T-helper 1 cell (primary cell): ENCODE measurements at regions not wholly inside any gene's neighbourhood (a gene's known extent, or its start where the extent isn't known, plus 50 kb on each side); places are given as distances from the start of the nearest gene placed in this dataset.
A peak's percentile ranks its signal among the peaks of the same experiment; 100 is the strongest.
"Not testable (repeated sequence)": the region's sequence is repeated elsewhere in the genome, so short reads cannot be mapped to it uniquely, and the experiment has no call there.

ENCODE experiments used
- DNase-seq, 5 donors: peaks; one replicate each; pipeline ENCODE4 v3.0.0-alpha.2; 2012 to 2020

DNA sequence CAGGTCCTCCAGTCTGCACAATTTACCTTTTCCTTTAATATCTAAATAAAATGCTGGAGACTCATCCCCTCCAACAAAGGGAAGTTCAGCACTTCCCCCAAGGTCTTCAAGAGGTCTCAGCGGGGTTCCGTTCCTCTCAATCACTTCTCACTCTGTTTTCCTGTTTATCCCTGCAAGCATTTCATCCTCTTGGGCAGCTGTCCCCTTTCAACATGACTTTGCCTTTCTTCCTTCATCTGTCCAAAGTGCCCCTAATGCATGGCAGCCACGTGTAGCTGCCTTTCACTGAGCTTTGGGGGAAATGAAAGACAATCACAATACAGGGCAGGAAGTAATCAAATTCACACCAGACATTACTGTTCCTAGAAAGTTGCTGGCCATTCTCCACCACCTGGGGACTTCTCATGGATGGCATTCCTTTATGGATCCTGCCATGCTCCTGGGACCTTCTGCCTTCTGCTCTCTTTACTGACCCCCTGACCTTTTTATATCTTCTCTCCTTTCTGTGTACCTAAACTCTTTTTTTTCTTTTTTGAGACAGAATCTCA, 79.7 kb upstream of the USP9X start:
- DNase-seq, result no peak

DNA sequence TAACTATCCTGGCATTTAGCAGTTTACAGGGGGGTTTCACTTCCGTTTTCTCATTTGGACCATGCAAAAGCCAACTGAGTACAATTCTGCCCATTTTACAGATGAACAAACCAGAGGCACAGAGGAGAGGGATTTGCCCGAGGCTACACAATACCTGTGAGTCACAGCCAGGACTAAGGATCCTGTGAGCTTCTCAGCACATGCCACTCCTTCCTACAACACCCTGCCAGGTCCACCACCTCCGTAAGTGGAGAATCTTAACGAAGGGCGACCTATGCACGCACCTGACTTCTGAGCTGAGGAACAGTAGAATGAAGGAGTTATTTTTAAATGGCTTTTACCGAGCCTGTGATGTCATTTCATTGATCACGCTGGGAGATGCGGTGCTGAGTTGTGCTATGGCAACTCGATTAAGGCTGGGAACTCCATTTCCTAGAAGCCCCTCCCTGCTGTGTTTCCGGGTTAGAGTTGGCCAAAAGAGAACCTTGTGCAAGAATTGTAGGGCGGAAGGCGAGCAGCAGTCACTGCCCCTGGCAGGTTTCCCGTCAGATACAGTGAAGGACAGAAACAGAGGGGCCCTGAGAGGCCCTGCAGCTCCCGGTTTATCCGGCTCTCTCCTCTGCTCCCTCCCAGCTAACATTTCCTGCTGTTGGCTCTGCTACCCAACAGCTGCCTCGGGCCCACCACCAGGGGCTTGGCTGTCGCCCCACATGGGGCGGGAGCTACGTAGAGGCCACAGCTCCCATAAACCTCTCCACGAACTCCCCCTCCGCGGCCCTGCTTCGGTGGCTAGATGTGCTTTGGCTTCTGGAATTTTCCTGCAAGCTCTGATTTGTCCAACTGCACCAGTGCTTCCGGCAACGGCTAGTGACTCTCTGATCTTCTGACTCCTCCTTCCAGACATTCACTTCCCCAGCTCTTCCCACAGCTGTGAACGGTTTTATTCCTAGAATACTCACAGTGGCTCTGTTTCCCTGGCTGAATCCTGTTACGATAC, 75.1 kb upstream of the USP9X start:
- peak in 4 of 5 donors; percentile 13 to 85 (median 20) for DNase-seq

DNA sequence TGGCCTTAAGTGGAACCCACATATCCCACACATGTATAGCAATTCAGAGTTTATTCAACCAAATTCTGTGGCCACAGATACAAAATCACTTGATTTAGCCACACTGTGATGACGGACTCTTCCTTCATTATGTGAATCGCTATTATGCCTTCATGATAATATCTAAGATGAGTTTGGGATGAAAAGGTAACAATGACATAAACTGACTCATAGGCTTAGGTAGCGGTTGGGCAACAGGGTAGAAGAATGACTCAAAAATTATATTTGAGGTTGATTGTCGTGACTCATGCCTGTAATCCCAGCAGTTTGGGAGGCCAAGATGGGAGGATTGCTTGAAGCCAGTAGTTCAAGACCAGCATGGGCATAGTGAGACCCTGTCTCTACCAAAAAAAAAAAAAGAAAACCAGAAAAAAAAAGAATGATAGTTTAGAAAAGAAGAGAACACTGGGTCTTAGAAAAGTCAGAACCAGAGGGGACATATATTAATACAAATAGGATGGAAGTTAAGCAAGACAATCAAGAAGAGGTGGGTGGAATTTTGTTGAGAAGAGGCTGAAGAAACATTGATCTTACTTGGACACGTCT, 70.4 kb upstream of the USP9X start:
- peak in 1 of 5 donors; percentile 27 for DNase-seq

DNA sequence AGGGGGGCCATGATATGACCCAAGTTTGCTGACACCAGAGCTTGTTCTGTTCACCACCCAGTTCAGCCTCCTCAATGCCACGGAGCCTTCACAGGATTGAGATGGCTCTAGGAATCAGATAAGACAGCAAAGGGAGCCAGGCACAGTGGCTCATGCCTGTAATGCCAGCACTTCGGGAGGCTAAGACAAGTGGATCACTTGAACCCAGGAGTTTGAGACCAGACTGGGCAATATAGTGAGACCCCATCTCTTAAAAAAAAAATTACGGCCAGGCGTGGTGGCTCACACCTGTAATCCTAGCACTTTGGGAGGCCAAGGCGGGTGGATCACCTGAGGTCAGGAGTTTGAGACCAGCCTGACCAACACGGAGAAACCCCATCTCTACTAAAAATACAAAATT, 67.5 kb upstream of the USP9X start:
- DNase-seq, result not testable (repeated sequence)

DNA sequence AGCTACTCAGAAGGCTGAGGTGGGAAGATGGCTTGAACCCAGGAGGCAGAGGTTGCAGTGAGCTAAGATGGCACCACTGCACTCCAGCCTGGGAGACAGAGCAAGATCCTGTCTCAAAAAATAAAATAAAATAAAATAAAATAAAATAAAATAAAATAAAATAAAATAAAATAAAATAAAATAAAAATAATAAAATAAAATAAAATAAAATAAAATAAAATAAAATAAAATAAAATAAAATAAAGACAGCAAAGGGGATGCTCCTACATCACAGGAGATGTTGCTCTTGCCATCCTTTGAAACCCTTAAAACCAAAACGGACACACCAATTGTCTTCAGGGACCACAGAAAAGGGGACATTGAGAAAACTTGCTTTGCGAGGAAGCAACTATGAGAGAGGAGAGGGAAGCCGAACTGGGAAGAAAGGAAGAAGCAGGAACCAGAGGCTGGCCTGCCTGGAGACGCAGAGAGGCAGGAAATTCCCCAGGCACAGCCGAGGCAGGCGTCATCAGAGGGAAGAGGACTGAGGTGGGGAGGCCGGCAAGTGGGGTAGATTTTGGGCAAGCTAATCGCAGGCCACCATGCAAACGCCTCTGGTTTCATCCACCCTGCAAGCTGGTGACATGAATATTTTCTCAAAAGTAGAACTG, 66.7 kb upstream of the USP9X start:
- not testable (repeated sequence) for DNase-seq

DNA sequence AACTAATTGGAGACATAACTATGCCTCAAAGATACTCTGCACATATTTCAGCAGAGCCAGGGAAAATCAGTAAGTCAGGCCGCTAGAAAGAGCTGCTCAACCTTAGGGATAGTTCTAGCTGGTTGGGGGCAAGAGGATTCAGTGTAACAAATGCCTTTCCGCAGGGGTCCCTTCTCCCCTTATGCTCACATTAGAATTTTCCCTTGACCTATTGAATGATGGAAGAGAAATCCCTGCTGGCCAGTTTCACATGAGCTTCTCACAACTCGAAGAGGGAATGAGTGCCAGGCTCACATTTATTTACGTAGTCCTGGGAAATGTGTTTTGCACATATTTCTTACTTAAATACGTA, 66.2 kb upstream of the USP9X start:
- no peak for DNase-seq

DNA sequence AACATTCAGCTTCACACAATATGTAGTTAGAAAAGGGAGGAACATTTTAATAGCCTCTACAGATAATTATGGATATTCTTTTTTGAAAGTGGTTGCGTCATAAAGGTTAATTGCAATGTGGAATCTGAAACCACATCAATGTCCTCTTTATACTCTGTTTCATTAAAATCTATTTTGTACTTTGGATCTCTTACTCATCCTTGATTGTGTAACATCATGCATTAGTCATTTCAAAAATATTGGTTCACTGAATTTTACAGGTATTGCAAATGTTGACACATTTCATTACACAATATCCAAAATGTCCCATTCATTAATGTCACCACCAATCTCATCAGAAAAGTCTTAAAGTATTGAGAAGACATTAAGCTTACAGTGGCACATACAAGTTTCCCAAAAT, 62.7 kb upstream of the USP9X start:
- DNase-seq, result no peak

DNA sequence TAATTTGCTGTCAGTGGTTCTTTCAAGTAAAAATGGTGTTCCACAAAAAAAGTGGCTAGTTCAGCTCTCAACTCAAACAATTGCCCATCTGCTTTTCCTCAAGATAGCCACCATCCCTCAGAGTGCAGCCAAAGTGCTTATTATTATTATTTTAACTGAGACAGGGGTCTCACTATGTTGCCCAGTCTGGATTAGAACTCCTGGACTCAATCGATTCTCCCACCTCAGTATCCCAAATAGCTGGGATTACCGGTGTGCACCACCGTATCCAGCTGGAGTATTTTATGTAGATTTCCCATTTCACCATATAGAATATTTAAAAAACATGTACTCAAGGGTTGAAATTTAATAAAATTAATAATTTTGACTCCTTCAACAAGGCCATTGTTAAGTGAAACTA, 62.1 kb upstream of the USP9X start:
- DNase-seq, result no peak

DNA sequence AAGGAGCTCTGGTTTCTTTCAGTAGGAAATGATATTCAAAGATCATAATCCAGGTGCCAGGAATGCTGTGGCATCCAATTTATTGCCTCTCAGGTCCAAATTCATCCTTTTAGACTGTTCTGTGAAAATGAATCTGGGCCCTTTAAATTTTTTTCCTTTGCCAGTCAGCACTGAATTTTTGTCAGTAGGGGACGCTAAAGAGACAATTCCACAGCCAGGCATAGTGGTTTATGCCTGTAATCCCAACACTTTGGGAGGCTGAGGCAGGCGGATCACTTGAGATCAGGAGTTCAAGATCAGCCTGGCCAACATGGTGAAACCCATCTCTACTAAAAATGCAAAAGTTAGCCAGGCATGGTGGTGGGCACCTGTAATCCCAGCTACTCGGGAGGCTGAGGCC, 60.9 kb upstream of the USP9X start:
- not testable (repeated sequence) for DNase-seq

DNA sequence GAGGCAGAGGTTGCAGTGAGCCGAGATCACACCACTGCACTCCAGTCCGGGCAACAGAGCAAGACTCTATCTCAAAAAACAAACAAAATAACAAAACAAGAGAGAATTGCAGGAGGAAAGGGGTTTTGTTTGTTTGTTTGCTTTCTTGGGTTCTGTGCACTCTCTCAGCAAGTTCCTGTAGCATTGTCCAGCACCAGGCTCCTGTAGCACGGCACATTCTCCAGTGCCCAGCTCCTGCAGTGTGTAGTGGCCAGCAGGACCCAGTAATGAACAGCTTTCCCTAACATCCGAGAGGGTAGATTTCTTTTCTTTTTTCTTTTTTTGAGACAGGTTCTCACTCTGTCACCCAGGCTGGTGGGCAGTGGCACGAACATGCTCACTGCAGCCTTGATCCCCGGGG, 60.5 kb upstream of the USP9X start:
- no peak for DNase-seq

DNA sequence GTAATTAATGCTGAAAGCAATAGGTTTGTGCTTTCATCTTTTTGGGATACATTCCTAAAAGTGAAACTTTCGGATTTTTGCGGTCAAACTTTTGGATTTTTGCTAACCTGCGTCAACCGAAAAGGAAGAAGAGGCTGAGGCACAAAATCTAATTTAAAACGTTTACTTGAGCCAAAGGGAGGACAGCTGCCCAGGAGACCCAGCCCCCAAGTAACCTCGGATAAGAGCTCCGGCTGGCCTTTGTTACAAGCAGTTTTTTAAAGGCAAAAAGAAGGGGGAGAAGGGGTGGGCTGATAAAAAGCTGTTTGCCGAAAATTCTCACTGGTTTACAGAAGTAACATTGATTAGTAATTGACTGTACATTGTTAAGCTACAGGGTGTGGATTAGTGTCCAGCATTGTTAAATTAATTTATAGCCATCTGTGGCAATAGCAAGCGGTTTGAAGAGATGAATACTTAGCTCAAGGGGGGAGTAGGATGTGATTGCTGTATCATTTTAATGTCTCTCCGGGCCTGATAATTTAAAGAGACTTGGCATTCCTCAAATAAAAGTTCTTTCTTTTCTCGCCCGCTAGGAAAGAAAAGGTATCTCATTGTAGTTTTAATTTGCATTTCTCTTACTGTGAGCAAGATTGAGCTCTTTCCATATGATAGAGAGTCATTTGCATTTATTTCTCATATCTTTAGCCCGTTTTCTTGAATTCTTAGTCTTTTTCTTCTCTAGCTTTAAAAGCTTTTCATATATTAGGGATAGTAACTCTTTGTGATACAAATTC, 59.1 kb upstream of the USP9X start:
- no peak for DNase-seq

DNA sequence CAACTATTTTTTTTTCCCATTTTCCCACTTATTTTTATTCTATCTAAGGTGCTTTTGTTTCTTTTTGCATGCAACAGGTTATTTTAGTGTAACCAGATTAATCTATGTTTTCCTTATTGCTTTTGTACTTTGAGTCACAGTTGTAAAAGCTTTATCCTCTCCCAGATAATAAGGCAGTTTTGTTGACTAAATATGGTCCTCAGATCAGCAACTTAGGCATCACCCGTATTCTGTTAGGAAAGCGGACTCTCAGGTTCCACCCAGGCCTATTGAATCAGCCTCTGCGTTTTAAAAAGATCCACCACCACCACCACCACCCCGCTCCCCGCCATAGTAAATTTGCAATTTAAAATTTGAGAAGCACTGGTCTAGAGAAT, 58.6 kb upstream of the USP9X start:
- DNase-seq, result no peak

DNA sequence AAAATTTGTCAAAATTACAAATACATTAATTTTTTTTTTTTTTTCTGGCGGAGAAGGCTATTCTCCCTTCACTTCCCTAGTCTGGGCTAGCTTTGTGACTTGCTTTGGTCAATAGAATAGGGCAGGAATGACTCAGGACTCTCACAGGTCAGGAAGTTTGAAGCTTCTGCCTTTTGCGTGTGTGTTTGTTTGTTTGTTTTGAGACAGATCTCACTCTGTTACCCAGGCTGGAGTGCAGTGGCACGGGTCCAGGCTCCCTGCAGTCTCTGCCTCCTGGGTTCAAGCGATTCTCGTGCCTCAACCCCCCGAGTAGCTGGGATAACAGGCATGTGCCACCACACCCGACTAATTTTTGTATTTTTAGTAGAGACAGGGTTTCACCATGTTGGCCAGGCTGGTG, 55.9 kb upstream of the USP9X start:
- no peak for DNase-seq

DNA sequence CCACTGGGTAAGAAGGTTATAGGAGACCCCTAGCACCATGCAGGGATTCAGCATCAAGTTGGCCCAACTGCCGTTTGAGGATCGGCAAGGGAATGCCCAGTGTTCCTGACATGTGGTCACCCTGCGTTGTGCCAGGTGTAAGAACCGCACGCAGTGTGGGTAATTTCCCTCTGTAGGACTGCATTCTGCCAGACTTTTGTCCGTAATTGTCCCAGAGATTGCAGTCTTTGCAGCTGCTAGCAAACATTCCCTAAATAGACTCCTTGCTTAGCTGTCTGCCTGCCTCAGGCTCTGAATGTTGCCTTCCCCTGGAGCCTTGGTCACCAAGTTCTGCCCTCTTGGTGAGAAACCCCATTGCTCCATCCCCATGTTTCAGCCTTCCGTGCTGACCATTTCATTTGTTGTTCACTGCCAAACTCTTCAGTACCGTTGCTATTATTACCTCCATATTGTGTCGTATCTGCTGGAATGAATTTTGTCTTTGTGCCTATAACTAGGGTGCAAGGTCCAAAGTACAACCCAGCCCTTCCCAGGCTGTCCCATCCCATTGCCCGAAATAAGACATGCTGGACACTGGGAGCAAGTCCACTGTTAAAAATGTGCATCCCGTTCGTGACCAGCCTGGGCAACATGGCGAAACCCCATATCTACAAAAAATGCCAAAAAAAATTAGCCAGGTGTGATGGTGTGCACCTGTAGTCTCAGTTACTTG, 53.8 kb upstream of the USP9X start:
- DNase-seq, result no peak

DNA sequence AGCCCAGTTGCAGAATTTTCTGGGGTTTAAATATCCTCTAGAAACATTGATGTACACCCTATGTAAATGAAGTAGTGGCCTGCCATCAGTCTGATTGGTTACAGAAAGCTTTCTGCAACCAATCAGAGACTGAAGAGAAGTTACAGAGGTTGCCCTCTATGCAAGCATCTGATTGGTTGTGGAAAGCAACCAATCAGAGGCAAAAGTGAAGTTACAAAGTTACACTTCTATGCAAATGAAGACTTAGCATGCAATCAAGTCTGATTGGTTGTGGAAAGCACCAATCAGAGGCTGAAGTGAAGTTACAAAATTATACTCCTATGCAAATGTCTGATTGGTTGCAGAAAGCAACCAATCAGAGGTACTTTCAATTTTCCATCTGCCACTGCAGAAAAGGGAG, 51.9 kb upstream of the USP9X start:
- DNase-seq, result no peak

DNA sequence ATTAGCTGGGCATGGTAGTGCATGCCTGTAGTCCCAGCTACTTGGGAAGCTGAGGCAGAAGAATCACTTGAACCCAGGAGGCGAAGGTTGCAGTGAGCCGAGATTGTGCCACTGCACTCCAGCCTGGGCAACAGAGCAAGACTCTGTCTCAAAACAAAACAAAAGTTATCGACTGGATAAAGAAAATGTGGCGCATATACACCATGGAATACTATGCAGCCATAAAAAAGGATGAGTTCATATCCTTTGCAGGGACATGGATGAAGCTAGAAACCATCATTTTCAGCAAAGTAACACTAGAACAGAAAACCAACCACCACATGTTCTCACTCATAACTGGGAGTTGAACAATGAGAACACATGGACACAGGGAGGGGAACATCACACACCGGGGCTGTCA, 50.3 kb upstream of the USP9X start:
- not testable (repeated sequence) for DNase-seq
